ENCODE measurements at regions not wholly inside any gene's neighbourhood (a gene's known extent, or its start where the extent isn't known, plus 50 kb on each side); places are given as distances from the start of the nearest gene placed in this dataset.
A peak's percentile ranks its signal among the peaks of the same experiment; 100 is the strongest.

DNA sequence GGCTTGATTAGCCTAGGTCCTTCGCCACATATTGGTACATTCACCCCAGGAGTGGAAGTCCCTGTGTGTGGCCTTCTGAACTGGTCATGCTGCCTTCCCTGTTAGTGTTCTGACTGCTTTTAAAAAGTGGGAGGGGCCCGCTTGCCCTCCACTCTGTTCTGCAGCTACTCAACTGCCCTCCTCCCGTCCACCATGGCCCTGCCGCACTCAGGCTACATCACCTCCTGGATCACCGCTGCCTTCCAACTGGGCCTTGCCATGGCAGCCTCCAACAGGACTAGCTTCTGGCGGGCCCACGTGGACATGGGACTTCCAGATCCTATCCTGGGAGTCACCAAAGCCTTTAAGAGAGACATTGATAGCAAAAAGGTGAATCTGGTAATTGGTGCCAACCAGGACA lies 152.1 kb upstream of the USP24 start:
- Mint-ChIP-seq H3K27ac (no peak overlapping the region), H3K27me3 (peaks cover 14% of the 10 kb centered on the region), H3K9me3 (peaks cover 0 to 7% of the 10 kb centered on the region in 2 donors), H3K4me1 (peaks cover 9% of the 10 kb centered on the region), H3K4me3 (no peak overlapping the region)
- no peak for ATAC-seq
- DNase-seq = no peak

DNA sequence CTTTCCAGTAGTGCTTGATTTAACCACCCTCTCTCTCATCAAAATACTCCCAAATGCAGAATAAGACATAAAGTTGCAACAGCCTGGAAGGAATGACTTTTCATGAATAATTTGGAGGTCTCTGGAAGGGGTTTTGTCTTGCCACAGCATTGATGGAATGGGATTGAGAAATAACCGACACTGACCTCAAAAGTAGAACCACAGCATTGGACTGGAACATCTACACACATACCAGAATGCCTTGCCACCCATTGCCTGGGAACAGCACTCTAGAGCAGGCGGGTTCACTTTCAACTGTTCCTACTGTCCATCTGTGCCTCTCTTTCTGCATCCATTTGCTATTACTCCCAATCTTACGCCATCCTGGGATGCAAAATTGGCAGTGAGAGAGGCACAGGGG lies 149.1 kb upstream of the USP24 start:
- DNase-seq = no peak
- no peak for ATAC-seq
- Mint-ChIP-seq H3K27ac (no peak overlapping the region), H3K4me3 (no peak overlapping the region), H3K4me1 (peaks cover 9% of the 10 kb centered on the region), H3K27me3 (peaks cover 17% of the 10 kb centered on the region), H3K9me3 (peaks cover 0 to 2% of the 10 kb centered on the region in 2 donors)

DNA sequence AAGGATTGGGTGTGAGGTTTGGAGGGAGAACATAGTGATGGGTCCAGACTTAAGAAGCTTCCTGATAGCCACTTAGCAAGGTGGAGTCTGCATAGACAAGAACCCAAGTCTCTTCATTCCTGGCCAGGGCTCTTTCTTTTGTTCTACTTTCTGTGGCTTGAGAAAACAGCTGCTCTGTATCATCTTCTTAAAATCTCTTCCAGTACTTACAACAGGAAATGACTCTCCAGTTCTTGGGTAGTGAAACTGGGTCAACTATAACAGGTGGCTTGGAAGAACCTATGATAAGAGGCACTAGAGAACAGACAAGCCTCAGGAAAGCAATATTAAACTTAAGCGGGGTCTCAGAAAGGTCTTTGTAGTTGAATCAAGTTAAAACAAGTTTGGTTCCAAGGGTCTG lies 148.1 kb upstream of the USP24 start:
- no peak overlapping the region for H3K27ac Mint-ChIP-seq
- ATAC-seq (no peak), DNase-seq (no peak)
- H3K9me3 Mint-ChIP-seq = no peaks in the 10 kb centered on the region
- H3K27me3 Mint-ChIP-seq = peaks cover 23% of the 10 kb centered on the region
- no peak overlapping the region for H3K4me3 Mint-ChIP-seq
- H3K4me1 Mint-ChIP-seq = peaks cover 9% of the 10 kb centered on the region

DNA sequence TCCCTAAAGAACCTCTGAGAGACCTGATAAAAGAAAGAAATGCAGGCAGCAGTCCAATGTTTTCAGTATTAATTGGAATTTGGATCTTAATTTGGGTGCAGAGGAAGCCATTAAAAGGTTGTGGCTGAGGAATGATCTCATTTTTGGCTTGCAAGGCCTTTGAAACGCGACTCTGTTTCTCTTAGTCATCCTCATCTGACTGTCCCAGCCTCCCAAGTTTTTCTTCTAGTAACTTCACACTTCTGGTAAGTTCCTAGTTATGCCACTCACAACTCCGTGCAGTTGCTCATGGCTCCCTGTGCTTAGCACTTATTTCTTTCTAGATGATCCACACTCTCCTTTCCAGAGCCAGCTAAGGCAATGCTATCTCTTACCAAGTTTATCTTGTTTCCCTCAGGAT lies 147.4 kb upstream of the USP24 start:
- peaks cover 9% of the 10 kb centered on the region for H3K4me1 Mint-ChIP-seq
- no peak overlapping the region for H3K27ac Mint-ChIP-seq
- no peak overlapping the region for H3K4me3 Mint-ChIP-seq
- ATAC-seq (no peak), DNase-seq (no peak)
- peaks cover 28% of the 10 kb centered on the region for H3K27me3 Mint-ChIP-seq
- no peaks in the 10 kb centered on the region for H3K9me3 Mint-ChIP-seq

DNA sequence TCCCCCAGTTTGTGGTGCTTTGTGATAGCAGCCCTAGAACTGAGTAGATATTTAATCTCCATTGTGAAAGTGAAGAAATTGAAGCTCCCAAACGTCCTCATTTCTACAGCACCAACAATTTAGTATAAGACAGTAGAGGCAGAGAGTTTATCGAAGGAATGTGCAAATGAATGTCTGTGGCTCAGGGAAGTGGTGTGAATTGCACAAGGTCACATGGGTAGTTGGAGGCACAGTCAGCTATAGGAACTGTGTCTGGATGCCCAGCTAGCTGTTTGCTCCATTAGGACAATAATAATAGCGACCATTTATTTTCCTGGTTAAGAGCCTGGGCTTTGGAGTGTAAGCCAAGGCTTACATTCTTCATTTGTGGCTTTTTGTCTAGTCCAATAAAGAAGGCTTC lies 144.4 kb upstream of the USP24 start:
- no peak for DNase-seq
- H3K9me3 Mint-ChIP-seq = no peaks in the 10 kb centered on the region
- peaks cover 28% of the 10 kb centered on the region for H3K27me3 Mint-ChIP-seq
- H3K4me3 Mint-ChIP-seq = no peak overlapping the region
- no peak overlapping the region for H3K27ac Mint-ChIP-seq
- H3K4me1 Mint-ChIP-seq = peaks cover 9% of the 10 kb centered on the region
- ATAC-seq = no peak

DNA sequence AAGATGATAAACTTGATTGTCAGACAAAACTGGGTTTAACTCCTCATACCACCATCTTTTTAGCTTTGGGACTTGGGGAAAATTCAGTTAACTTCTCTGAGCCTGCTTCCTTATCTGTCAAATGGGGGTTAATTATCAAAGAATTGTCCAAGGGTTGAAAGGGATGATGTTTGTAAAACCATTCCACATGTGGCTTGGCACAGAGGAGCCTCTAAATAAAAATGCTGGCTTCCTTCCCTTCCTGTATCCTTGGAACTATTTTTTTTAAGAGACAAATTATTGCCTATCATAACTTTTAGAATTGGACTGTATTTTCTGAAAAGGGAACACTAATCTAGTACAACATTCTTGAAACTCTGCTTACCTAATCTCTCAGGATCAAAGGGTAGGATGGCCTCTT lies 143.4 kb upstream of the USP24 start:
- peaks cover 21% of the 10 kb centered on the region for H3K27me3 Mint-ChIP-seq
- DNase-seq = no peak
- no peak overlapping the region for H3K4me3 Mint-ChIP-seq
- no peak for ATAC-seq
- no peaks in the 10 kb centered on the region for H3K9me3 Mint-ChIP-seq
- H3K27ac Mint-ChIP-seq = no peak overlapping the region
- H3K4me1 Mint-ChIP-seq = peaks cover 9% of the 10 kb centered on the region

DNA sequence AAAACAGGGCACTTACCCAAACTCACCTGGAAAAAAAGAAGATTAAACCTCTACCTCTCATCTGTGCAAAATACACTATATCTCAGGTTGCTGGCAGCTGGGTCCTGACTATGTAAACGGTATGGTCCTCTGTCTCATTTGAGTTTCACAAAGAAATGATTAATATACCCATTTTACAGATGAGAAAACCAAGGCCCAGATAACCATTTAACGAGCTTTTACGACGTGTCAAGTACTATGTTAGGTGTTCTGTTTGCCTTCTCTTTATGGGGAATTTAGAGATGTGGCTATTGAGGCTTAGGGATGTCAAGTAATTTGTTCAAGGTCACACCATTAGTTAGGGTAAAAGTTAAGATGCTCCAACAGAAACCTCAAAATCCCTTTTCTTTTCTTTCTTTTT lies 140.4 kb upstream of the USP24 start:
- Mint-ChIP-seq H3K4me1 (no peaks in the 10 kb centered on the region), H3K27me3 (peaks cover 20% of the 10 kb centered on the region), H3K27ac (no peak overlapping the region), H3K4me3 (no peak overlapping the region), H3K9me3 (no peaks in the 10 kb centered on the region)
- ATAC-seq (no peak), DNase-seq (no peak)

DNA sequence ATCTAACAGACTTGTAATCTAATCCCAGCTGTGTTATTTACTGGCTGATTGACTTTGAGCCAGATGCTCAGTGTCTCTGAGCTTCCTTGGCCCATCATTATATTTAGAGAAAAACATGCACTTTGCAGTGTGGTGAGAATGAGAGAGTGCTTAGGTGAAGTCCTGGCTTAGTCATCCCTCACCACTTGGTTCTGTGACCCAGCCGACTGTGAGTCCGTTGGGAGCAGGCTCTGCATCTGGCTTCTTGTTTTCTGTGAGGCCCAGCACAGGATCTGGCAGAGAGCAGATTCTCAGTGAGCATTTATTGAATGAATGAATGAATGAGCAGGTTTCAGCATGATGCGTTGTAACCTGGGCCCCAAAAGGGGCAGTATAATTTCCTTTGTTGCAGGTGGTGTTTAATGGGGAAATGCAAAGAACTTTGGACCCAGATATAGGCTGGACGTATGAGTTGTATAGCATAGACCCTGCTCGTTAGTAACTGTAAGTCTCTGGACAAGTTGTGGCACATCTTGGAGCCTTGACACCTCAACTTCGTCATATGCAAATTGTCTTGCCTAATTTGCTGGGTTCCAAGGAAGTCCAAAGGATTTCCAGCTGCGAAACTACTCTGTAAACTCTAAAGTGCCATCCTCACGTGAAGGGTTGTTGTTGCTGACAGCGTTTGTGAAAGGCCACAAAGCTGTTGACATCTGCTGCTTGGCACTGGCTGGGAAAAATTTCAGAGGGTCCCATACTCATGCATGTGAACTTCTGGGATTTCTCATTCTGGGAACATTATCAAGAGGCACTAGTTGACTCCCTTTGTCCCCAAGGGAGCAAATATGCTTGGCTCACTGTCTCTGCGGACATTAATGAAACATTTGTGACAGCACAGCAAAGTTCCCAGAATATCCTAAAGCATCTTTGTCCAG lies 138.8 kb upstream of the USP24 start:
- Mint-ChIP-seq H3K4me1 (no peaks in the 10 kb centered on the region), H3K4me3 (no peak overlapping the region), H3K27me3 (peaks cover 17% of the 10 kb centered on the region), H3K27ac (no peak overlapping the region), H3K9me3 (no peaks in the 10 kb centered on the region)
- ATAC-seq (no peak), DNase-seq (no peak)

DNA sequence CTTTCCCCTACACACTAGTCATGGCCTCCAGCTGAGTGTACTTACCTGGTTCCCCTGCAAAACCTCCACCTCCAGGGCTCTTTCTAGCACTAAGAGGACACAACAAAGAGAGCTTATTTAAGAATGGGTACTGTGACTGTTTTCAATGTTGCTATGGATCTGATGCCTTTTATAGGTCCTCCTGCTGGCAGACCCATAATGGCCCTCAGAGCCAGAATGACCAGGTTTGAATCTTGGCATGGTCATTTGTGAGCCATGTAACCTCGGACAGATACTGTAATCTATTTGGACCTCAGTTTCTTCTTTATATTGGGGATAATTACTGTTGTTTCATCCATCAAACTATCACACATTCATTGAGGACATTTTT lies 137.6 kb upstream of the USP24 start:
- Mint-ChIP-seq H3K4me1 (no peaks in the 10 kb centered on the region), H3K27ac (no peak overlapping the region), H3K4me3 (no peak overlapping the region), H3K9me3 (no peaks in the 10 kb centered on the region), H3K27me3 (peaks cover 9% of the 10 kb centered on the region)
- DNase-seq (no peak), ATAC-seq (no peak)

DNA sequence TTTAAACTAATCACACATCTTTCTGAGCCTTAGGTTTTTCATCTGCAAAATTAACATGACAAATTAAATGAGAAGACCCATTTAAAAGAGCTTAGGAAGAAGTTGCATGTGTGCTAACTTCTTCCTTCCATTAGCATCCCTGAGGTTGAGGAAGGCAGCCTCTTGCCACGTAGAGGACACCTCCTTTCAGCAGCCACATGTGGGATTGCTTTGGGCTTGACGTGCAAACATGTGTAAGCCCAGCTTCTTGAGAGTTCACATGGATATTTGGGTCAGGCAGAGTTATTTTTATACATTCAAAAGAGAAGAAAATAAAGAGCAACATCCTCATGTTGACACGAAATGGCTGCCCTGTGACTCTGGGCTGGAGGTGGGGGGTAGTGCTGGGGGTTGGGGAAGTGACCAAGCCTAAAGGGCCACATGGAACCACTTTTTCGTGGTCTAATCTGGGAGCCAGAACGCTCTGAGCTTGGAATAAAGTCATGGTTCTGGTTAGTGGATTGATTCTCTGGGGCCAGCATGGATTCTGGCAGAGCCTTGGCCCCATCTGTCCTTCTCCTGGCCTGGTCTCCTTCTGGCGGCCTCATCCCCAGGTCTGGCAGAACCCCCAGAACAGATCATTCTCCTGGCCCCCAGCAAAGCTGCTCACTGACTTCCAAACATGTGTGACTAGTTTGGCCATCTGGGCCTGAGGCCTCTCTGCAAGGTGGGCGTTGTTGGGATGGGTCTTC lies 137.1 kb upstream of the USP24 start:
- H3K4me3 Mint-ChIP-seq = no peak overlapping the region
- H3K9me3 Mint-ChIP-seq = no peaks in the 10 kb centered on the region
- ATAC-seq = no peak
- H3K4me1 Mint-ChIP-seq = no peaks in the 10 kb centered on the region
- peaks cover 9% of the 10 kb centered on the region for H3K27me3 Mint-ChIP-seq
- no peak overlapping the region for H3K27ac Mint-ChIP-seq
- DNase-seq = no peak

DNA sequence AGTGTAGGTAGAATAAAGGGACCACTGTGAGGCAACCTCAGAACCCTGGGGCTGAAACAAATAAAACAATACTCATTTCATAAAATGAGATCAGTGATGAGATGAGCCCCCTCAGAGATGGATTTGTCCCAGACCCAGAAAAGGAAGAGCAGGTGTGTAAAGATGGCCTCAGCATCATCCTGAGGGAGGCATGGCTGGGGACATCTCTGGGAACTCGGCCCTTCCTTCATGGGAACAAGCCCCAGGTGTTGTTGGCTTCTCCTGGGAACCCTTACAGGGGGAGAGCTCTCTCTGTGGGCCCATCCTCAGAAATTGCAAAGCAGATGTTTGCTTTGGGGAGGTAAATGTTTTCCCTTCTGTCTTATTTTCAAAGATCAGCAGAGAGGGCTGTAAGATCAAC lies 133.2 kb upstream of the USP24 start:
- H3K27ac Mint-ChIP-seq = no peak overlapping the region
- peaks cover 10% of the 10 kb centered on the region for H3K27me3 Mint-ChIP-seq
- no peak overlapping the region for H3K4me3 Mint-ChIP-seq
- no peaks in the 10 kb centered on the region for H3K4me1 Mint-ChIP-seq
- H3K9me3 Mint-ChIP-seq = peaks cover 7 to 11% of the 10 kb centered on the region in 2 donors
- DNase-seq = no peak
- ATAC-seq = no peak

DNA sequence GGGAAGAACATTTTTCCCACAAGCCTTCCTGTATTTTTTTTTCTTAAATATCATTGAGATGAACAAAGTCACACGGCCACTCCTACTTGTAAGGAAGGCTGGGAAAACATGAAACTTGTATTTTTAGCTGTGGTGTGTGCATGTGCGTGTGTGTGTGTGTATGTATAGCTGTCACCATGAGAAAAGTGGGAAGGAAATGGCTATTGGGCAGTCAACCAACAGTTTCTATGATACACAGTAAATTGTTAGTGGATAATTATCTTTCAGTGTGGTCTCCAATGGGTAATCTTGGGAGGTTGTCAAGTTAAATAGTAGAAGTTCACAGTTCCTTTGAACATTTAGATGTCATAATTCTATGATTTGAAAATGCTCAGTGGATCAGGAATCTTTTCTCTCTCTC lies 132.7 kb upstream of the USP24 start:
- Mint-ChIP-seq H3K4me1 (no peaks in the 10 kb centered on the region), H3K4me3 (no peak overlapping the region), H3K27ac (peak overlapping the region in 1 of 2 donors; percentile 31), H3K27me3 (peaks cover 14% of the 10 kb centered on the region), H3K9me3 (peaks cover 7 to 11% of the 10 kb centered on the region in 2 donors)
- no peak for DNase-seq
- no peak for ATAC-seq

DNA sequence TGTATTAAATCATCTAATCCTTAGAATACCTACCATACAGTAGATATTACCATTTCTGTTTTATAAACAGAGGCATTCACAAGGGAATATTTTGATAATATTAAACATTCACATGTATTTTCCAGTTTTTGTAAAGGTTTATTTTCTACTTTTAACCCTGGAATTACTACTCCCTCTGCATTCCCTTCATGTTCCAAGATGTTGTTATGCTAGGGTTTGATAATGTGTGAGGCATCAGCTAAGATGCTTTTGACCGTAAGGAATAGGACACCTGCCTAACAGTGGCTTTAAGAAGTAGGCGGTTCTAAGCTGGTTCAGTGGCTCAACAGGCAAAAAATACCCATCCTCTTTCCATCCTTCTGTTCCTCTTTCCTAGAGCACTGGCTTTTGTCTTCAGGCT lies 131.9 kb upstream of the USP24 start:
- H3K4me3 Mint-ChIP-seq = no peak overlapping the region
- ATAC-seq = no peak
- no peak for DNase-seq
- peaks cover 7 to 11% of the 10 kb centered on the region in 2 donors for H3K9me3 Mint-ChIP-seq
- no peaks in the 10 kb centered on the region for H3K4me1 Mint-ChIP-seq
- no peak overlapping the region for H3K27ac Mint-ChIP-seq
- H3K27me3 Mint-ChIP-seq = peaks cover 14% of the 10 kb centered on the region

DNA sequence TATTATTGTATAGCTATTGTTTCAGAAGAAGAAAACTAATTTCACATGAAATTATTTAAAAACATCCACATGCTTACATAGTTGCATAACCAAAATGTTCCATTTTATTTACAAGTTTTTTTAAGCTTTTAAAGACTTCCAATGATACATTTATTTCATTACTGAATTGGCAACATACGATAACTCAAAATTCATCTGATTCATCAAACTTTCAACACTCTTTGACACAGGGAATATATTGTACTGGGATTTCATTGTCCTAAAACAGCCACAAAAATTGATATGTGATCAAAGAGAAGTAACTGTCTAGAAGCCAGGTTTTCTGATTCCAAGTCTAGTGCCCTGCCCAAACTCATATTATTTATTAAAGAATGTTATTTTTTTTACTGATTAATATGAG lies 131.4 kb upstream of the USP24 start:
- Mint-ChIP-seq H3K4me1 (no peaks in the 10 kb centered on the region), H3K27ac (no peak overlapping the region), H3K9me3 (peaks cover 7 to 11% of the 10 kb centered on the region in 2 donors), H3K27me3 (peaks cover 14% of the 10 kb centered on the region), H3K4me3 (no peak overlapping the region)
- ATAC-seq (no peak), DNase-seq (no peak)

DNA sequence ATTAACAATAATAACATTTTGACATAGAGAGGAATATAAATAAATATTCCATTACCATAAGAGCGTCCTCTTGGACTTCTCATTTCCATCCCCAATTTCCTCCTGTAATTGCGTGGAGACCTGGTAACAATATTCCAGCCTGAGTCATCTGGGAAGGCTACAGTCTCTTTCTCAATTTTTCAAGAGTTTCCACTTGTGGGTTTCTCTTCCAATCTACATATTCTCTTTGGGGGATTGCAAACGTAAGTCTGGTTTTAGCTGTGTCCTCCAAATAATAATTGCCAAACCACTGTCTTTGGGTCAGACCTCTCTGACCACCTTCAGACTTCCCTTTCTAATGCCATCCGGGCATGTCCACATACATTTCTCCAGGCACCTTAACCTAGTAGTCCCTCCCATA lies 124.5 kb upstream of the USP24 start:
- no peak for DNase-seq
- H3K27me3 Mint-ChIP-seq = peaks cover 6% of the 10 kb centered on the region
- H3K27ac Mint-ChIP-seq = no peak overlapping the region
- H3K4me1 Mint-ChIP-seq = no peaks in the 10 kb centered on the region
- no peak for ATAC-seq
- no peak overlapping the region for H3K4me3 Mint-ChIP-seq
- peaks cover 11 to 12% of the 10 kb centered on the region in 2 donors for H3K9me3 Mint-ChIP-seq

DNA sequence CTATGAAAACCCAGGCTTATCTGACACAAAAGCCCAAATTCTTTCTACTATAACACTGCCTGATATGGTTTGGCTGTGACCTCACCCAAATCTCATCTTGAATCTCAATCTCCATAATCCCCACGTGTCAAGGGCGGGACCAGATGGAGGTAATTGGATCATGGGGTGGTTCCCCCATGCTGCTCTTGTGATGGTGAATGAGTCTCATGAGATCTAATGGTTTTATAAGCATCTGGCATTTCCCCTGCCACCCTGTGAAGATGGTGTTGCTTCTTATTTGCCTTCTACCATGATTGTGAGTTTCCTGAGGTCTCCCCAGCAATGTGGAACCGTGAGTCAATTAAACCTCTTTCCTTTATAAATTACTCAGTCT lies 123.3 kb upstream of the USP24 start:
- Mint-ChIP-seq H3K27ac (no peak overlapping the region), H3K4me3 (no peak overlapping the region), H3K27me3 (peaks cover 5% of the 10 kb centered on the region), H3K4me1 (no peaks in the 10 kb centered on the region), H3K9me3 (peaks cover 11 to 12% of the 10 kb centered on the region in 2 donors)
- no peak for DNase-seq
- ATAC-seq = no peak
